ENCODE measurements at regions not wholly inside any gene's neighbourhood (a gene's known extent, or its start where the extent isn't known, plus 50 kb on each side); places are given as distances from the start of the nearest gene placed in this dataset.

DNA sequence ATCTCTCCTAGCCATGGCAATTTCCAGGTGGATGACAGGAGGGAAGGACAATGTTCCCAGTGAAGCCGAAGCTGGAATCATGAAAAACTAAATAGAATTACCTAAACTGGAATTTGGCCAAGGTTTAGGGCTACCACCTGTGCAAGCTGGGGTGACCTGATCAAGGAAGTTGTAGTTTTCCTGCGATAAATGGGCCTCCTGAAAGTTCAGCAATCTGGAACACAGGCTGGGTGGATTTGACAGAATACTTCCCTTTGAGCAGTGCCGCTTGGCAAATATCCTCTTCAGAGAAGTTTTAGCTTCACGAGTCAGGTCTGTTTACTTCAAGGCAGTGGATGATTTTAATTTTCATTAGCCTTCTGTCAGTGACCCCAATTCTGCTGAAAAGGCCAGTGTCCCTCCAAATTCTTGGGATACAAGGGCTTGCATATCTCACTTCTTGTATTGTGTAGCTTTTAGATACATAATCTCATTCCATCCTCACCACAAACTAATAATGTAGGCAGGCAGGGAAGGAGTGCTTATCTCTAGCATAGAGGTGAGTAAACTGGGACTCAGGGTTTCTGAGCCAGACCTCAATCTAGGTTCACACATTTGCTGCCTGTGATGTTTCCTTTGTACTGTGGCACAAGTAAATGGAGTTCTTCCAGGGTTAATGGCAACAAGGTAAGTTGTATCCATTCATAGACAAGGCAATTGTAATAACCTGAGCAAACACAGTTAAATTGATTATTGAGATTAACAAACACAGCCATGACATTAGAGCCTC, 349.4 kb downstream of the NUF2 start:
- H3K36me3 Mint-ChIP-seq (ENCODE audit: low read depth) = no peaks in the 10 kb centered on the region
- no peaks in the 10 kb centered on the region for H3K27me3 Mint-ChIP-seq (ENCODE audit: low read depth)
- no peak overlapping the region for H3K27ac Mint-ChIP-seq
- DNase-seq (ENCODE audit: low spot score) = no peak
- no peaks in the 10 kb centered on the region for H3K4me1 Mint-ChIP-seq (ENCODE audit: low read depth)
- no peak overlapping the region for H3K4me3 Mint-ChIP-seq
- H3K9me3 Mint-ChIP-seq = peaks cover 7% of the 10 kb centered on the region

DNA sequence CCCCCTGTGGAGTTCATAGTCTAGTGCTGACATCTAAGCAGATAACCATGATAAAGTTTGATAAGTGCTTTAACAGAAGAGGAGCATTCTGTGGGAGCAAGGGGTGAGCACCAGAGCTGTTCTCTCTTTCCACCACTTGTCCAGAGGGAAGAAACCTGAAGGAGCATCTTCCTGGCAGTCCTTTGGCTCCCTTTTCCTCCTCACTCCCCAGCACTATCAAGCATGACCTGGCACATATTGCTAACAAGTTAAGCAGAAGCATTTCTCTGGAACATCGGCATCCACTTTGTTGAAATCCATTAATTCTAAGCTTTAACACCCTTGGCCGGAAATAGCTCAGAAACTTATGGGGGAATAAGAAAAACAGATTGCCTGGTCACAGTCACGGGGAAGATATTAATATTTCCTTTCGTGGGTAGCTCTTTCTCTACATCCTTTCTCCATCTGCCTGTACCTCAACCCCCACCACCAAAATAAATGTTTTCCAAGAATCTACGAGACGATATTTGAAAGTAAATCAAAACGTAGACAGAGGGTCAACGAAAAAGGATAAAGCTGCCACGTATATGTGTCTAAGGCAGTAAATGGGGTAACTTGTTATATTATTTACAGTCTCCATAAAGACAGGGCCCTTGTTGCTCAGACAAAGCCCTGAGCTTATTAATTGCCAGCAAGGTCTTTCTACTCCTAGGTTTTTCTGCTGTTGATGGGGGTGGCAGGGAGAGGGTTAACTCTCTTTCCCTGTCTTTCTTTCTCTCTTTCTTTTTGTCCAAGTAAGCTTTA, 351.4 kb downstream of the NUF2 start:
- no peak for DNase-seq (ENCODE audit: low spot score)
- H3K27ac Mint-ChIP-seq = no peak overlapping the region
- H3K36me3 Mint-ChIP-seq (ENCODE audit: low read depth) = no peaks in the 10 kb centered on the region
- no peaks in the 10 kb centered on the region for H3K27me3 Mint-ChIP-seq (ENCODE audit: low read depth)
- H3K4me1 Mint-ChIP-seq (ENCODE audit: low read depth) = no peaks in the 10 kb centered on the region
- H3K9me3 Mint-ChIP-seq = peaks cover 7% of the 10 kb centered on the region
- no peak overlapping the region for H3K4me3 Mint-ChIP-seq

DNA sequence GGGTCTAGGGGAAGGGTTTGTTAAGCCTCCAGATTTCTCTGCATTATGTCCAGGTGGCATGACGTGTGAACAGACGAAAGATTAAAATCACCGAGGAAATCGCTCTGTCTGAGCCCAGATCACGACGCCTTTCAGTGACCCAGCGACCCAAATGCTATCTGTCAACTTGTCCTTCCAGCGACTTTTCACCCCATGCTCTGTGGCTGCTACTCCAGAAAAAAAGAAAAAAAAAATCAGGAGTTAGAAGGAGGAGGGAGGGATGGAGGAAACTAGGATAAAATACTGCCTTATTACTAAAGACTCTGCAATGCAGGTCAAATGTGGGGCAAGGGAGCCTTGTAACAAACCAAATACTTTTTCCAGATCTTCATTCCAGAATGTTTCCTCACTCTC, 352.0 kb downstream of the NUF2 start:
- no peak overlapping the region for H3K27ac Mint-ChIP-seq
- peaks cover 8% of the 10 kb centered on the region for H3K9me3 Mint-ChIP-seq
- no peaks in the 10 kb centered on the region for H3K27me3 Mint-ChIP-seq (ENCODE audit: low read depth)
- DNase-seq (ENCODE audit: low spot score) = no peak
- no peaks in the 10 kb centered on the region for H3K36me3 Mint-ChIP-seq (ENCODE audit: low read depth)
- no peak overlapping the region for H3K4me3 Mint-ChIP-seq
- H3K4me1 Mint-ChIP-seq (ENCODE audit: low read depth) = no peaks in the 10 kb centered on the region

DNA sequence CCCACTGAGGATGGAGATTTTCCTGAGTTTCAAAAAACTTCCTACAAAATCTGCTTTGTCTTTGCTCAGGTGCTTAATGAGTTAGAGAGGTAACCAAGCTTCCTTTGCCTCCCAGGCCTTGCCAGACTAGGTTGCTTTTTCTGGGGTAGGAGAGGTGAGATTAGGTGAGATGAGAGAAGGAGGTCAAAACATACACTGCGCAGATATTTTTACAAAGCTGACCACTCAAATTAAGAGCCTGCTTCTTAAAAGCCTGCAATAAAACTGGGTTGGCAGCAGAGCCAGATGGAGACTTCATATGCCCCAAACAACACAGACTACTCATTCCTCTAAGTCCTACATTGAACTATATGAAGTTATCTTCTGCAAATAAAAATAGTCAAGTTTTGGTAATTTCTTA, 352.5 kb downstream of the NUF2 start:
- peaks cover 12% of the 10 kb centered on the region for H3K9me3 Mint-ChIP-seq
- DNase-seq (ENCODE audit: low spot score) = no peak
- H3K4me3 Mint-ChIP-seq = no peak overlapping the region
- H3K27ac Mint-ChIP-seq = no peak overlapping the region
- no peaks in the 10 kb centered on the region for H3K27me3 Mint-ChIP-seq (ENCODE audit: low read depth)
- H3K4me1 Mint-ChIP-seq (ENCODE audit: low read depth) = no peaks in the 10 kb centered on the region
- no peaks in the 10 kb centered on the region for H3K36me3 Mint-ChIP-seq (ENCODE audit: low read depth)

DNA sequence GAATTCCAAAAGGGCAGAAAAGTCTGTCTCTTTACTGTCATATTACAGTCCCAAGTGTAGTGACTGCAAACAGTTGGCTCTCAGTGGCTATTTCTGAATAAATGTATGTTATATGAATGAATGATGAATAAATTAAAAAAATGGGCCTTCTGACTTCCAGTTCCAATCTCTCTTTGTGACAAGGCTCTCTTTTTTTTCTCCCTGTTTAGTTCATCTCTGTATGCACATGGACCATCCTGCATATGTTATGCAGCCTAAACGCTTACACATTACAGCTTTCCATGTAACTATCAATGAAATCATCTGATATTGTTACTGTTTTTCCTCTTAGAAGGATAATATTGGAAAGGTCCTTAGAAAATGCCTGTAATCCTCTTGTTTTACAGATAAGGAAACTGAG, 363.0 kb downstream of the NUF2 start:
- H3K4me3 Mint-ChIP-seq = no peak overlapping the region
- no peaks in the 10 kb centered on the region for H3K36me3 Mint-ChIP-seq (ENCODE audit: low read depth)
- H3K27ac Mint-ChIP-seq = no peak overlapping the region
- H3K27me3 Mint-ChIP-seq (ENCODE audit: low read depth) = no peaks in the 10 kb centered on the region
- H3K4me1 Mint-ChIP-seq (ENCODE audit: low read depth) = no peaks in the 10 kb centered on the region
- DNase-seq (ENCODE audit: low spot score) = no peak
- H3K9me3 Mint-ChIP-seq = peaks cover 22% of the 10 kb centered on the region

DNA sequence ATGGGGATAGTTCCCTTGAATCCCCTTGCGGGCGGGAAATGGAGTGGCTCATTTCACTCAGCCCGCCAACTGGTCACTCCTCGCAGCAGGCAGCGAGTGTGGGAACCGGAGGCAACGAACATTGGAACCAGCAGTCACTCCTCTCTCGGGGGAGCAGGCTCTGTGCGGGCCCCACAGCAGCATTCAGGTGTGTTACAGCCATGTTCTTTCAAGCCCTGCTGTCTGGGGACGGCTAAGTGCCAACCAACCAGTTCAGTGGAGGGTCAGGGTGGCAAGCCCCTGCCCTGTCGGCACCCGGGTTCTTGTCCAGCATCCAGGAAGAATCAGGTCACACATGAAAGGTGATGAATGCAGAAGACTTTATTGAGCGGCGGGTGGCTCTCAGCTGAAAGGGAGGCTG, 370.5 kb downstream of the NUF2 start:
- Mint-ChIP-seq H3K36me3 (ENCODE audit: low read depth) (no peaks in the 10 kb centered on the region), H3K27ac (no peak overlapping the region)

DNA sequence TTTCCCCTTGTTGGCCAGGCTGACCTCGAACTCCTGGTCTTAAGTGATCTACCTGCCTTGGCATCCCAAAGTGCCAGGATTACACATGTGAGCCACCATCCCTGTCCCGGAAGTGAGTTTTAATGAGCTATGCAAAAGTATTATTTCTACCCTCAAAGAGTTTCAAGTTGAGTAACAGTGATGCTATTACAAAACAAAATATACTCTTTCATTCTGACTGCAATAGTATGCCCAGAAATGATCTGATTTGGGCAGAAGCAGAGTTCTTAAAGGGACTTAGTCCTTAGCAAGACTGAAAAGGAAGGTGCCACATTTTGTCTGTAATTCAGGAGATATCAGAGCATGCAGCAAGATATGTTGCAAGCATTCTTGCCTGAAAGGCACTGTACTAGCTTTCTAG, 375.4 kb downstream of the NUF2 start:
- Mint-ChIP-seq H3K4me3 (no peak overlapping the region), H3K9me3 (peaks cover under 1% of the 10 kb centered on the region), H3K27me3 (ENCODE audit: low read depth) (no peaks in the 10 kb centered on the region), H3K27ac (no peak overlapping the region), H3K36me3 (ENCODE audit: low read depth) (no peaks in the 10 kb centered on the region), H3K4me1 (ENCODE audit: low read depth) (no peaks in the 10 kb centered on the region)
- no peak for DNase-seq (ENCODE audit: low spot score)

More for the DNA sequence above, 370.5 kb downstream of the NUF2 start:
- H3K27me3 Mint-ChIP-seq (ENCODE audit: low read depth) = no peaks in the 10 kb centered on the region
- peaks cover 4% of the 10 kb centered on the region for H3K9me3 Mint-ChIP-seq
- no peak overlapping the region for H3K4me3 Mint-ChIP-seq
- no peak for DNase-seq (ENCODE audit: low spot score)
- H3K4me1 Mint-ChIP-seq (ENCODE audit: low read depth) = no peaks in the 10 kb centered on the region

DNA sequence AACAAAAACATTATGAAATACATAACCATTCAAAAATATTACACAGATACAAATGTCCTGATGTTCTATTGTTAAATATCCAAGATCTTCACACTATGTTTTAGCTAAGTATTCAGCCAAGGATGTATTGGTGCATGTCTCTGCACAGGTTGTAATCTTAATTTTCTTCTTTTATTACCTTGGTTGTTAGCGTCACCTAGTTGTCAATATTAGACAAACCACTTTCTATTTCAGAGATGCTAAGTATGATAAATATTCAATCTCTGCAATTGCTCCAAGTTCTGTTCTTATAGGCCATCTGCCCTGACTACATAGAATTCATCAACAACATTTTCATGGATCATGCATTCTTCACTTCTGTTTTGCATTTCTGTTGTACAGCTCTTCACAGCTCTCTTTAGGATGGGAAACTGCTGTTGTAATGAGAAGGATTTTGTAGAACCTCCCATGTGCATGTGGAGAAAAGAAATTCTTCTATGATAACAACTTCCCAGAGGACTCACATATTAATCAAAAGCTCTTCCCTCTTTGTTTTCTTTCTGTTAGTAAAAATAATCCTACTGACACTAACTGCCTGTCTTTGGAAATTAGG, 380.1 kb downstream of the NUF2 start:
- Mint-ChIP-seq H3K36me3 (ENCODE audit: low read depth) (no peaks in the 10 kb centered on the region), H3K27me3 (ENCODE audit: low read depth) (no peaks in the 10 kb centered on the region), H3K4me1 (ENCODE audit: low read depth) (no peaks in the 10 kb centered on the region), H3K27ac (no peak overlapping the region), H3K9me3 (no peaks in the 10 kb centered on the region), H3K4me3 (no peak overlapping the region)
- DNase-seq (ENCODE audit: low spot score) = no peak

DNA sequence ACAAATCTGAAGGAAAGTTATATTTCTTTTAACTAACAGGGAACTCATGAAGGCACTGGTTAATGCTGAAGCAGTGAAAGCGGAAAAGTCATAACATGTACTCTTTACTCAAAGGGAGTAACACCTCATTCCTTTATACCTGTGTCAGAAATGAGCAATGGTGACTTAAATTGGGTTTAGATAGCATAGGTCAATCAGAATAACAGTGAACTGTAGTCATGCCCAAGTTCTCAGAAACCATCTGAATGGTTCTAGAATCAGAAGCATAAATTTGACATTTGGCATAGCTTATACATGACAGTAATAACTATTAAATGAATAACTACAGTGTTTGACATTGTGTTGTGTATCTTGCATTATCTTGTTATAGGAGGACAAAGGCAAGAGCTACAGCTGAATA, 382.0 kb downstream of the NUF2 start:
- Mint-ChIP-seq H3K27me3 (ENCODE audit: low read depth) (no peaks in the 10 kb centered on the region), H3K27ac (no peak overlapping the region), H3K9me3 (no peaks in the 10 kb centered on the region), H3K4me1 (ENCODE audit: low read depth) (no peaks in the 10 kb centered on the region), H3K4me3 (no peak overlapping the region), H3K36me3 (ENCODE audit: low read depth) (no peaks in the 10 kb centered on the region)
- DNase-seq (ENCODE audit: low spot score) = no peak

DNA sequence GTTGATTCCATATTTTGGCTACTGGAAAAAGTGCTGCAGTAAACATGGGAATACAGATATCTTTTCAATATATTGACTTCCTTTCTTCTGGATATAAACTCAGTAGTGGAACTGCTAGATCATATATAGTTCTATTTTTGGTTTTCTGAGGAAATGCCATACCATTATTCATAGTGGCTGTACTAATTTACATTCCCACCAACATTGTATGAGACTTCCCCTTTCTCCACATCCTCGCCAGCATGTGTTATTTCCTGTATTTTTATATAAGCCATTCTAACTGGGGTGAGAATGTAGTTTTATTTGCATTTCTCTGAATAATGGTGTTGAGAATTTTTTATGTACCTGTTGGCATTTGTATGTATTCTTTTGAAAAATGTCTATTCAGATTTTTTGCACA, 385.2 kb downstream of the NUF2 start:
- H3K27me3 Mint-ChIP-seq (ENCODE audit: low read depth) = no peaks in the 10 kb centered on the region
- H3K27ac Mint-ChIP-seq = no peak overlapping the region
- H3K9me3 Mint-ChIP-seq = peaks cover 5% of the 10 kb centered on the region
- H3K4me3 Mint-ChIP-seq = no peak overlapping the region
- no peak for DNase-seq (ENCODE audit: low spot score)
- no peaks in the 10 kb centered on the region for H3K4me1 Mint-ChIP-seq (ENCODE audit: low read depth)
- H3K36me3 Mint-ChIP-seq (ENCODE audit: low read depth) = no peaks in the 10 kb centered on the region

DNA sequence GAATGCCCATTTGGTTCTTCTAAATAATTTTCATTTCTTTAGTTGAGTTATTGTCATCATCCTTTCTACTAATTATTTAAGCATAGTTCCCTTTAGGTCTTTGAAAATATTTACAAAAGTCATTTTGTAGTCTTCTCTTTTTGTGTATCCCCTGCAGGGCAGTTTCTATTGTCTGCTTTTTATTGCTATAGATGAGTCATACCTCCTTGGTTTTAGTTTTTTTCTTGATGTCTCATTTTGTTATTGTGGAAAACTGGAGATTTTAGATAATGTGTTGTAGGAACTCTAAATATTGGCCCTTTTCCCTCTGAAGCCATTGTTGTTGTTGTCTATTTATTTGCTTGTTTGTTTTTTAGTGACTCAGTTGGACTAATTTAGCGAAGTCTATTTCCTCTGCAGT, 387.9 kb downstream of the NUF2 start:
- H3K36me3 Mint-ChIP-seq (ENCODE audit: low read depth) = no peaks in the 10 kb centered on the region
- no peak for DNase-seq (ENCODE audit: low spot score)
- H3K27ac Mint-ChIP-seq = no peak overlapping the region
- H3K4me1 Mint-ChIP-seq (ENCODE audit: low read depth) = no peaks in the 10 kb centered on the region
- no peaks in the 10 kb centered on the region for H3K27me3 Mint-ChIP-seq (ENCODE audit: low read depth)
- H3K9me3 Mint-ChIP-seq = peaks cover 5% of the 10 kb centered on the region
- H3K4me3 Mint-ChIP-seq = no peak overlapping the region

DNA sequence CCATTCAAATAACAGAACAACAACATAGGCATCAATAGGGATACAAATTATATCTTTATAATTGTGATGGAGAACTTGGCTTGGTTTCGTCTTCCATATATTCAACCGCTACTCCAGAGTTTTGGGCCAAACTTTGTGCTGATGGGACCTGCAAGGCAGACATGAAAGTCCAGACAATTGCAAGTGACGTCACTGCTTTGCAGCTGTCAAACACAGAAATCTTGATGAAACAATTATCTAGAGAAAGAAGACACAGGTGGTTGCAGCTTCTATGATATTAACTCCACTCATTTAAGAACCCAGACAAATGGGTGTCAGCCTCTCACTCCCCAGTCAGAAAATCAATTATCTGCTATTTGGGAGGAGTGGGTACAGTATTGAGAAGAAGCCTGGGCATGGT, 390.6 kb downstream of the NUF2 start:
- H3K4me3 Mint-ChIP-seq = no peak overlapping the region
- no peaks in the 10 kb centered on the region for H3K27me3 Mint-ChIP-seq (ENCODE audit: low read depth)
- H3K27ac Mint-ChIP-seq = no peak overlapping the region

DNA sequence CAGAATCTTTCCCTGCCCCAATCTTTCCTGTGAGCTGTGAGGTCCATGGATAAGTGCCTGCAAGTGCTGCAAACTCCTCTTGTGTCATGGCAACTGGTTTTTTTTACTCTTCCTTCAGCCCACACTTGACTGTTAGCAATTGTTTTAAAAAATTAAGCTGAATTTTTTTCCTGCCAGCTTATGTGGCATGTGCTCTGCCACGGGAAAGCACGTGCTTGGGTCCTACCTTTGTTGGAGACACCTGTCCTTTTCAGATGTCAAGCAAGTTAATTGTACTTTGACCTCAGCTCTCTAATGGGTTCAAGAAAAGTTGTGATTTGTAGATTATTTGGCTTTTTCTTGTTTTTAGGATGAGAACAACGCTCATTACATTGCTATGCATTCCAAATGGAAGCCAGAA, 398.5 kb downstream of the NUF2 start:
- H3K9me3 Mint-ChIP-seq = peaks cover 34% of the 10 kb centered on the region
- H3K4me3 Mint-ChIP-seq = no peak overlapping the region
- H3K36me3 Mint-ChIP-seq (ENCODE audit: low read depth) = no peaks in the 10 kb centered on the region
- H3K27me3 Mint-ChIP-seq (ENCODE audit: low read depth) = no peaks in the 10 kb centered on the region
- no peak overlapping the region for H3K27ac Mint-ChIP-seq
- no peaks in the 10 kb centered on the region for H3K4me1 Mint-ChIP-seq (ENCODE audit: low read depth)
- DNase-seq (ENCODE audit: low spot score) = no peak

More for the DNA sequence above, 390.6 kb downstream of the NUF2 start:
- Mint-ChIP-seq H3K4me1 (ENCODE audit: low read depth) (no peaks in the 10 kb centered on the region), H3K9me3 (peaks cover 5% of the 10 kb centered on the region), H3K36me3 (ENCODE audit: low read depth) (no peaks in the 10 kb centered on the region)
- DNase-seq (ENCODE audit: low spot score) = no peak

DNA sequence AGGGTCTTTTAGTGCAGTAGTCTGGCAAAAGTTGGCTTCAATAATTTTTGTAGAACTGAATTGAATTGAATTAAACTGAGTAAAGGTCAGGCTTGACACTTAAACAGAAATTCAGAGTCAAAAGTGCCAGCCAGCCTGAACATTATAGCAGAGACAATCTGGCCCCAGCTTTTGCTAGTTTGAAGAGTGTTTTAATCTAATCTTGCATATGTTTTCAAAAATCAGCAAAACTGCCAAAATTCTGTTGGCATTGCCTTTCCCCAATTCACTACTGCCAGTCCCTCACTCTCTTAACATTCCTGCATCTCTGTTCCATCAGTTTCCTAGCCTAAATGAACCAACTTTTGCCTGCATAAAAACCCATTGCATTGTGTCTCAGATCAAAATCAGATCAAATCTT, 403.8 kb downstream of the NUF2 start:
- Mint-ChIP-seq H3K9me3 (peaks cover 30% of the 10 kb centered on the region), H3K4me1 (ENCODE audit: low read depth) (no peaks in the 10 kb centered on the region), H3K36me3 (ENCODE audit: low read depth) (no peaks in the 10 kb centered on the region), H3K27me3 (ENCODE audit: low read depth) (no peaks in the 10 kb centered on the region), H3K4me3 (no peak overlapping the region), H3K27ac (no peak overlapping the region)
- no peak for DNase-seq (ENCODE audit: low spot score)
